ENCODE measurements at regions not wholly inside any gene's neighbourhood (a gene's known extent, or its start where the extent isn't known, plus 50 kb on each side); places are given as distances from the start of the nearest gene placed in this dataset.

GRCh38 chr5:106956187-106956586 lies 714.5 kb downstream of the EFNA5 start:
- no peak for TF ChIP-seq POLR2A (IDR thresholded peaks at IDR 0.05; ENCODE audit: low read depth, low read length)
- TF ChIP-seq CTCF (IDR thresholded peaks at IDR 0.05; ENCODE audit: extremely low read depth in 1 of 2, insufficient read depth in 1 of 2, low read depth in 1 of 2, low read length in 2 of 2), result no peak
- no peak for TF ChIP-seq MAX (IDR thresholded peaks at IDR 0.05; ENCODE audit: insufficient read depth, insufficient read length)
- TF ChIP-seq FOS (IDR thresholded peaks at IDR 0.05; ENCODE audit: borderline replicate concordance, insufficient read depth, low read length), result no peak
- TF ChIP-seq EZH2 (IDR thresholded peaks at IDR 0.05; ENCODE audit: borderline replicate concordance, low read depth, low read length, severe bottlenecking), result no peak
- no peak for TF ChIP-seq POLR2AphosphoS5 (IDR thresholded peaks at IDR 0.05; ENCODE audit: insufficient read depth, low read depth, low read length)
- no peak for TF ChIP-seq GATA2 (IDR thresholded peaks at IDR 0.05; ENCODE audit: insufficient read depth, insufficient read length, low read depth, low read length)
- no peak for TF ChIP-seq JUN (IDR thresholded peaks at IDR 0.05; ENCODE audit: borderline replicate concordance, insufficient read depth, insufficient read length, low read depth)

Measured in endothelial cell of umbilical vein (primary cell).